ENCODE measurements at regions not wholly inside any gene's neighbourhood (a gene's known extent, or its start where the extent isn't known, plus 50 kb on each side); places are given as distances from the start of the nearest gene placed in this dataset.

DNA sequence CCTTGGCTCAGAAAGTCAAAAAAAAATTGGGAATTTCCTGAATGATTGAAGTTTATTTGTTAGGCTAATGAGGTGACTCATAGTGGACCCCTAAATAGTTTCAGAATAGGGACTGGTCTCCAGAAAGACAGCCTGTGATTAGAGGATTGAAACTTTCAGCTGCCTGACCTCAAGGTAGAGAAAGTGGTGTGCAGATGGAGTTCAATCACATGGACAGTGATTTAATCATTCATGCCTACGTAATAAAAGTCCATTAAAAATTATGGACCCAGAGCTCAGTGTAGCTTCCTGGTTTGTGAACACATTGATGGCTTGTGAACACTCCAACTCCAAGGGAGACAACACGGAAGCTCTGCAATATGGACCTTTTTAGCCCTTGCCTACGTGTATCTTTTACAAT, 533.2 kb upstream of the PCDH9 start:
- no peak for DNase-seq

DNA sequence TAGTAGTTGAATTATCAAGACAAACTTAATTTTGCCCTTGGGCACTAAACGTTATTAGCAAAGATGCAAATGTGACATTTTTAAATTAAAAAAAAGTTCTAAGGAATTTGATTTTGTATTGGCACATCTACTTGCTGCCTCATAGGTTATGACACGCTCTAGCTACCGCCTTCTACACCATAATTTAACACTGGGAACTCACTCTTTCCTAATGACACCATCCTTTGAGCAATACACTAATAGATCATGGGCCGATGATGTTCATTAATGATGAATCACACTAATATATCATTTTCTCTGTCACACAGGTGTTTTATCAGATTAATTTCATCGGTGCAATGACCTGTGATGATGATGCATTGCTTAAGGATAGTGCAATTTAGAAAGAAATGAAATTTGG, 528.8 kb upstream of the PCDH9 start:
- no peak for DNase-seq

DNA sequence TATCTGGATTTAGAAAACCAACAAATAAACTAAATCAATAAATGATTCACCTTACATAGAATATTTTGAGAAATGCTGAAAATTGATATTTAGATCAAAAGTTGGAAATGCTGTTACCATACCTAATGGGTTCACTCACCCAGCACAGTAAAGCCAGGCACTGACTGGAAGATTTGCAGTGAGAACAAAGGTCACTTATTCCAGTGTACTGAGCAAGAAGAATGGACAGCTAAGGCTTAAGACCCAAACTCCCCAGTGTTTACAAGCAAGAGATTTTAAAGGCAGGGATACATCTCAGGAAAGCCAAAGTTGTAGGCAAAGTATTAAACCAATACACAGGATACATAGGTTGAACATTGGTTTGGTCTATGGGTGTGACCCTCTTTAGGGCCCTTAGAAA, 523.9 kb upstream of the PCDH9 start:
- DNase-seq: no peak

DNA sequence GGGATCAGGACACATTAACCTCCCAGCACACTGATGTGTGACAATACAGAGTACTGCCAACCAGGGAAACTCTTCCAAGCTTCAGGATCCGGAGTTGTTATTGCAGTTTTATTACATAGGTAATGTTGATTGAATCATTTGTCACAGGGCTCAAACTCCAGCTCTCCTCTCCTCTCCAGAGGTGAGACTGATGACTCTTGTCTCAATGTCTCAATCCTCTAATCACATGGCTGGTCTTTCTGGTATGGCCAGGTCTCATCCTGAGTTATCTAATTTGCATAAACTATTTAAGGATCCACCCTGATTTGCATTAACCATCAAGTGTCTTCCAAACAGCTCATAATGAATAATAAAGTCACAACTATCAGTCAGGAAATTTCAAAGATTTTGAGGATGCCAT, 522.6 kb upstream of the PCDH9 start:
- DNase-seq: no peak

DNA sequence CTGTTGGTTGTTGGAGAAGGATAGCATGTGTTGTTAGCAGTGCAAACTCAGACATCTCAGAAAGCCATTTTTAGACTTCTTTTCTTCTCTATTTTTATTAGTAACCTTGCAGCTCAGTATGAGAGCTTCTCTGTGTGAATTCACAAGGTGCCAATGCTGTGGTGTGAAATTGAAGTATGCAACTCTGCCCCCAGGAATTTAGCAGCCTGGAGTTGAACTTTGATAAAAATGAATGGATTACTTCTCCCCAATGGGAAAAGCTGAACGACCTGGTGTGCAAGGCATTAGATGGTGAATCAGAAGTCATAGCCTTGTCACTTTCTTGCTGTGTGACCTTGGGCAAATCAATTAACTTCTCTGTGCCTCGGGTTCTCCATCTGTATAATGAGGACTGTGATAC, 512.3 kb upstream of the PCDH9 start:
- no peak for DNase-seq

DNA sequence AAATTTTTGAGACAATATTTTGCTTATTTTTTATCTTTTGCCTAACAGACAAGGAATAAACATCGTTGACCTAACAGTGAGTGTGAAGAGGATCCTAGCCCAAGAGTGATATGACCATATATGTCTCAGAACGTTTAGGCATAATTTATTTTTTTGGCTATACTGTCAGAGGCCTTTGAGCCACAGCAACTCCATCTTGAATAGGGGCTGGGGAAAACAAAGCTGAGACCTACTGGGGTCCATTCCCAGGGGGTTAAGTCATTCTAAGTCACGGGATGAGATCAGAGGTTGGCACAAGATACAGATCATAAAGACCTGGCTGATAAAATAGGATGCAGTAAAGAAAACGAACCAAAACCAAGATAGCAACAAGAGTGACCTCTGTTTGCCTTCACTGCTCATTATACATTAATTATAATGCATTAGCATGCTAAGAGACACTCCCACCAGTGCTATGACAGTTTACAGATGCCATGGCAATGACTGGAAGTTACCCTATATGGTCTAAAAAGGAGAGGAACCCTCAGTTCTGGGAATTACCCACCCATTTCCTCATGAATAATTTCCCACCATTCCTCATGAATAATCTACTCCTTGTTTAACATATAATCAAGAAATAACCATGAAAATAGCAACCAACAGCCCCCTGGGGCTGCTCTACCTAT, 510.9 kb upstream of the PCDH9 start:
- DNase-seq: no peak

DNA sequence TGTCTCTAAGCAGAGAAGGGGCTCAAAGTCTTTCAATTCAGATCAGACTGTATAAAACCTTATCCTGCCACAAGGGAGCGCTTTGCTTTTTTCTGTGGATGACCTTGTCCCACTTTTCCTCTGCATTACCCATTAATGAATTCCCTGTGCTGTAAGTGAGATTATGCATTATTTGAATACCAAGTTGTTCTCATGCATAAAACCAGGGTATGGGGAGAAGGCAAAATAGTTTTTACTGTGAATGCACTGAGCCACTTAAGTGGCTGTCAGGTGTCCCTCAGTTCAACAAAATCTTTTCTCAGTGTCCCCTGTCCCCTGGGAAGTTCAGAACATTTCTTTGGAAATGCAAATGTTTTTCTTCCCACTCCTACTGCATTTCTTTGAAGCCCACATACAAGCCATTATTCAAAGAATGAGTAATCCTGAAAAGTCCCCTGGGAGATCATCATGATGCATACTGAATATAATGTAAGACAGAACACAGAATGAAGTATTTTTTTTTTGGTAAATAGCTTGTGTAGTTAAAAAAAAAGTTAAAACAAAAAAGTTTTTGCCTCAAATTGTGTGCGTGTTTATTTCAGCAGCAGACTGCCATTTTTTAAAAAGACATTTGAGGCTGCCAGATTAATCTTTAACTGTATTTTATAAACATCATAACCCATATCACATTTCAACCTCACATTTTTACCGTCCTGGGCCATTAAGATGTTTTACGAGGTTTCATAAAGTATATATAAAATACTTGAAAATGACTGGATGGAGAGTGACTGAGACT, 506.7 kb upstream of the PCDH9 start:
- DNase-seq: peak; percentile 61

DNA sequence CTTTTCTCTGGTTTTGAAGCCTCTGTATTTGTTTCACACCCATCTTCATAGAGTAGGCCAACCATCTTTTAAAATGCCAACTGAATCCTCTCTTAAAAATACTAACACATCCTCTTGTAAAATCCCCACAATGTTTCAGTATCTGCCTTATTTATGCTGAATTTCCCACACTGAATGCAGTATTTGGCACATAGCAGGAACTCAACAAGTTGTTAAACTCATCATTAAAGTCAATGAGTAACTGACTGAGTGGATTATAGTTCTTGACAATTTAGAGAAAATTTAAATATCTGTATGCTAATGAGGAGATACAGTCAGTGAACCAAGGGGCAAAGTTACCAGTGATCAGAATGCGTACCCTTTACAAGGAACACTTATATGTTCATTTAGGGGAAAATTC, 505.5 kb upstream of the PCDH9 start:
- no peak for DNase-seq

DNA sequence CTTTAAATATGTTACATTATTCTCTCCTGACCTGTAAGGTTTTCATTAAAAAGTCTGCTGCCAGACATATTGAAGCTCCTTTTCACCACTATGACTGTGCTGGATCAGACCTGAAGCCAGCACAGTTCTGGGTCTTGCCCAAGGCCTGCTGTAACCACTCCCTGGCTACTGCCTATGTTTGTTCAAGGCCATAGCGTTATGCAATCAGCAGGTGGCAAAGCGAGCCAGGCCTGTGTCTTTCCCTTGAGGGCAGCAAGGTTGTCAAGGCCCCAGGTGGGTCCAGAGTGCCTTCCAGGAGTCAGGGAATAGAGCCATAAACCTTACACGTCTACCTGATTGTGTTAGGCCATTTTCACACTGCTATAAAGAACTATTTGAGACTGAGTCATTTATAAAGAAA, 496.8 kb upstream of the PCDH9 start:
- no peak for DNase-seq

DNA sequence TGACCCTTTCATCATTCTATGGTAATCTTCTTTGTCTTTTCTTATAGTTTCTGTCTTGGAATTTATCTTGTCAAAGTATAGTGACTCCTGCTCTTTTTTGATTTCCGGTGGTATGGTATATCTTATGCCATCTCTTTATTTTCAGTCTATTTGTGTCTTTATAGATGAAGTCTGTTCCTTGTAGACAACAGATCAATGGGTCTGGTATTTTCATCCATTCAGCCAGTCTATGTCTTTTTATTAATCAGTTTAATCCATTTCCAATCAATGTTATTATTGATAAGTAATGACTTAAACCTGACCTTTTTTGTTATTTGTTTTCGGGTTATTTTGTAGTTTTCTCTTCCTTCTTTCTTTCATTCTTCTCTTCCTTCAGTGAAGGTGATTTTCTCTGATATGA, 495.9 kb upstream of the PCDH9 start:
- no peak for DNase-seq

DNA sequence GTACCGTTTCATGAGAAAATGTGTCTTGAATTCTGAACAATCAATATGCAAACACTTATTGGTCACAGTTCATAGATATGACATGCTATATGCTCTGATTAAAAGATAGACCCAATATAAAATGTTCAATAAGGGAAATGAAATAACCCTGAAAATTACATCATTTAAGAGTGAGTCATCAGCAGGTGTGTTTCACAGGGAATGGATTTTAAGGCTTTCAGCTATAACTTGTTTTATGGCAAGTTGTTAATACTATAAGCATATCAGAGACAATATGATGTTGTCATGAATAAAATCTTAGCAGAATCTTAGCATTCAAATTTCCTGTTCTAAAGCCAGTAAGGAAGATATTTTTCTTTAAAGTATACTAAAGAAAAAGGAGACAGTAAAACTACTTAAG, 483.4 kb upstream of the PCDH9 start:
- no peak for DNase-seq

DNA sequence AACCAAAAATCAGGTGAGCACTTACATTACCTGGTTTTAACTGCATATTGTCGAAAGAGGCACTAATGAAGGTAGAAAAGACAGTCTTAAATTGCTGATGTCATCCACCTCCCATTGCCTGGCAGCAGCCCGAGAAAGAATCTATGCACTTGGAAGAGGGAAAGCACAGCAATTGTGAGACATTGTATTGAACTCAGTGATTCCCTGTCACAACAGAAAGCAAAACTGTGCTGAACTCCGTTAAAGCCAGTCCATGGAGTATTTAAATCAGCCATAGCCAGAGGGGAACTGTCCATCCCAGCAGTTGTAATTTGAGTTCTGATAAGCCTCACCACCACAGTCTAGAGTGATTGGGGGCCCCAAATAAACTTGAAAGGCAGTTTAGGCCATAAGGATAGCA, 466.6 kb upstream of the PCDH9 start:
- DNase-seq: no peak

DNA sequence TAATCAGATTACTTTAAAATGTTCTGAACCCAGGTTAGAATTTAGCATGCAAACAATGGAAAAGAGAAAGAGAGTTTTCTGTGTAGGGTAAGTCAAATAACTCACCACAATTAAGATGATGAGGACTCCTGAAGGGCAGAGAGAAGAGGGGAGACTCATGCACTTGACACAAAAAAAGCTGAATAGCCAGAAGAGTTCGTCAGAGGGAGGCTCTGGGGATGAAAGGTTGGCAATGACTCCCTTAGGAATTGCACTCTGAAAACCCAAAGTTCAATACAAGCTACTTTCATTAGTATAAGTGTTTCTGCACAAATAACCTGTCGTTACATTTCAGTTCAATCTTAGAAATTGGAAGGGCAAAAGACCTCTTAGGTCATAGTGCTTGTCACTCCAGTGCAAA, 434.4 kb upstream of the PCDH9 start:
- DNase-seq: no peak

DNA sequence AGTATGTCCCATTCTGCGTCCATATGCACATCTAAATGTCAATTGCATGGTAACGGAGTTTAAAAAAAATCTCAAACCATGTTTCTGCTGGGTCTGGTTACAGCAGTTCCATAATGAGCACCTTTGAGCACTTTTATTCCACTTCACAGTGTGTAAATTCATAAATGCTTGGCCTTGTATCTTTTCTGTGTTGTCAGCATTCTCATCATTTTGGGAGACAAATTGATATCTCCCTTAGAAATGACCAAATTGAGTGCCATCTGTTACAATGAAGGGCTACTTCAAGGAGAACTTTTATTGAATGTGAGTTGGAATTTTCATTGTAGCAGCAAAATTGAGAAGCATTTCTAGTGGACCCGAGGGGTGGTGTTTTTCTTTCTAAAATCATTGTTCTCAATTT, 432.9 kb upstream of the PCDH9 start:
- no peak for DNase-seq

DNA sequence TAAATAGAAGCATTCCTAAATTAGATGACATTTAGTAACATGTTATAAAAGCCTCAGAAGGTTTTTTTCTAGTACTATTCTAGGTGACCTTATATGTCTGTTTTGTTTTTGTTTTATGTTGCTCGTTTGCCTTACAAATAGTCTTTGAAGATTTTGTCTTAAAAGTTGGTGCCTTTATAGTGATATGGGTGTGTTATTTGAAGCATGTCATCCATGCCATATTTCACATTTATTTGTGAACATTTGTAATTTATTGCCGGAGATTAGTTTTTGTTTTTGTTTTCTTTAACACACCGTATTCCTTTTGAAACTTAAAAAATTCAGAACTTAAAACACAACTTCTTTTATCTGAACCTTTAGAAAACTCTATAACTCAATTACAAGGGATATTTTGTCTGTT, 422.8 kb upstream of the PCDH9 start:
- no peak for DNase-seq

DNA sequence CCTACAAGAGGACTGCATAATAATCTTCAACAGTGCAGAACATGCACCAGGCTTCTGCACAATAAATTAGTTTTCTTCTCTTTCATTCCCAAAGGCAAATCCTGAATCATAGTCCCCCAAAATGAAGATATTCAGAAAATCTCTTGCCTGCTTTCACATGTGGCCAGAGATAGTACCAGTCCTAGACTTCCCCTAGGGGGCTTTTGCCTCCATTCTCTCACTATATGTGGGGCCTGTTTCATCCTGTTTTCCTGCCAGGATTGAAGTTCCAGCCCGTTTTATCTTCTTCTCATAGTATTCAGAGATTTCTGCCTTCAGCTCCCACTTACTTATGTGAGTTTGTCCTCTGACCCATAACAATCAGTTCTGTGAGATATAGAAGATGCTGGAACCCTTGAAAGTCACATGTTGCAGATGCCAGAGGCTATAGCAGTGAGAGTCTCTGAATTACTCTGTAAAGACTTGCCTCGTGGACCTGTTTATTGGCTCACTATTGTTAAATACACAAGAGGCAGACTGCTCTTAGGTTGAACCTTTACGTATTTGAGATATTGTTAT, 421.9 kb upstream of the PCDH9 start:
- no peak for DNase-seq

DNA sequence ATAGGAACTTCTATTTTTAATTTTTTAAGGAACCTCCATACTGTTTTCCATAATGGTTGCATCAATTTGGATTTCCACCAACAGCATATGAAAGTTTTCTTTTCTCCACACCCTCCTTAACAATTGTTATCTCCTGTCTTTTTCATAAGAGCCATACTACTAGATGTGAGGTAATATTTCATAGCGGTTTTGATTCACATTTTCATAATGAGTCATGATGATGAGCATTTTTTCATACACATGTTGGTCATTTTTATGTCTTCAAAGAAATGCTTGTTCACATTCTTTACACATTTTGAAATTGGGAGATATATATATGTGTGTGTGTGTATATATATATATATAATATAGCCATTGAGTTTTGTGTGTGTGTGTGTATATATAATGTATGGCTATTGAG, 420.3 kb upstream of the PCDH9 start:
- DNase-seq: no peak

DNA sequence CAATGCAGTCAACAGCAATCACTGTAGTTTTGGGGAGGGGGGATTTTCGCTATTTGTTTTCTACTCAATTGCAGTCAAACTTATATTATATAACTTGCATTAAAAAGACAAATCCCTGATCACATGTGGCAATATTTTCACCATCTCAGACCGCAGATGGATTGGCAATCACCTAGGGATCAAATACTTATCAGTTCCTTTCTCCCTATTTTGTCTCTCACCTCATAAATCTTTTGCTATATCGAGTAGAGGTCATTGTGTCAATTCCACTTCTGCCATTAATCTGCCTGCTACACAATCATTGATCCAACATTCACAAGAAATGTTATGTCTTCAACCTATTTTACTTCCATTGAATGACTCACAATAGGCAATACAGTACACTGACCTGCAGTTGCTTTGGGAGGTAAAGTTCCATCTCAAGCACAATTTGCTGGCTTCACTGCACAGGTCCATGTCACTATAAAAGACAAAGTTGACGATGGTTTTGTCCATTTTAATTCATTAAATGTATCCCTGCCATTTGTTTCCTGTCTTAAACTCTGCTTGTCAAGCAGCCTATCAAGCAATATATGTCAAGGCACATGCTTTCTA, 415.8 kb upstream of the PCDH9 start:
- DNase-seq: no peak

DNA sequence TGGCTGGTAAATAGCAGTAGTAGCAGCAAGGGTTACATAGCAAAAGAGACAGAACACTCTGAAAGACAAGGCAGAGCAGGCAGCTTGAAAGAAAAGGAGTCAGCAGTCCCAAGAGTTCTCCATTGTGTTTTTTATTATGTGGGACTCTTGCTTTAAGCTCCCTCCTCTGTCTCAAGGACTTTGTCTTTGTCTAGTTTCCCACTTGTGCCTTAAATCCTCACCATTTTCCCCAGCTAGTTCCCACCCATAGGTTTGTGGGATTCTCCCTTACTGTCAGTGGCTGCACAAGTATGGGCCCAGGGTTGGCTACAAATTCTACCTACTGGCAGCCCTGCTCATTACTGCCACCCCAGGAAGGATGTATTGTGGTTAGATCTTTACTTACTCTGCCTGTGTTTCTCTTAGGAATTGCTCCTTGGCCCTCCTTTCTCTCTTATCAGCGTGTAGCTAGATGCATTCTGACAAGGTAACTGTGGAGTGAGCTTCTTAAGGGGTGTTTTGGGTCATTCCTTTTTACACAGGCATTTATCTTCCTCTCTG, 413.4 kb upstream of the PCDH9 start:
- DNase-seq: no peak

DNA sequence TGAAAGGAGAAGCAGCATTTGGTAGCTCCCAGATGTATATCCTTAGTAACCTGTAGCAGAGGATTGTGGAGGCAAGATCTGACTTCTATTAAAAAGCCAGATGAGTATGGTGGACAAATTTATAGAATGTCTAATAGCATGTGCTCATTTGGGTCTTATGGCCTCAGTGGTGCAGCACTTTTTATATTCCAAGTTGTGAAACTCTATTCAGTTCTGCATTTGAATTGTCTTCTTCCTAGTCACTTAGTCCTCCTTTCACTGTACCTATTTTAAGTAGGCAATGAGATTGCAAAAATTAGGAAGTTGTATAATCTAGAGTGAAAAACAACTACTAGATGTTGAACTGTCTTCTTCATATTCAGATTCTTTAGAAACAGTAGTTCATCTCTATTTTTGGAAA, 412.5 kb upstream of the PCDH9 start:
- no peak for DNase-seq

DNA sequence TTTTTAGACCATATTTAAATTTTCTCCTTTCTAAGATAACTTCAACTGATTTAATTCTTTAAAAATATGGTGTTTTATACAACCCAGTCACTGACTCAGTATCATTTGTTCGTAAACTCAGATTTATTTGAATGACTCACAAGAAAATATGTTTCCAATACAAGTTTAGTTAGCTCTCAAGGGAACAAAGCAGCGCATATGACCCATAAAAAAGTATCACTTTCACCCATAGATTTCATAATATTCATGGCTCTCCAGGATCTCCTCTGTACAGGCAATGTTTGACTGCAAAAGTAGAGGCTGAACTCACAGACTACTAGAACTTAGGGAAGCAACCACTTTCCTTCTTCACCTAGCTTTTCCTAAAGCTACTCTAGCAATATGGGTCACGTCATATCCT, 405.6 kb upstream of the PCDH9 start:
- no peak for DNase-seq

DNA sequence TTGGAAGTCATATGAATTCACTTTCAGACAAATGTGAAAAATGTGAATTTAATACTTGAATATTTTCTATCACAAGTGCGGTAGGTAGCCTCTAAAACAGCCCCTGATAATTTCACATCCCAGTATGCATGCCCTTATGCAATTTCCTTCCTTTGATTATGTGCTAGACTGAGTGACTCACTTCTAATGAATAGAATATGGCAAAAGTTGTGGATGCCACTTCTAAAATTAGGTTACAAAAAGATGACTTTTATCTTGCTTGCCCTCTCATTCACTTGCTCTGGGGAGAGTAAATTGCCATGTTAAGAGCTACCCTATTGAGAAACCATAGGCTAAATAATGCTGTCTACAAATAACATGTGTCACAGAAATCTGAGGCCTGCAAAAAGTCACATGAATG, 402.5 kb upstream of the PCDH9 start:
- DNase-seq: no peak

DNA sequence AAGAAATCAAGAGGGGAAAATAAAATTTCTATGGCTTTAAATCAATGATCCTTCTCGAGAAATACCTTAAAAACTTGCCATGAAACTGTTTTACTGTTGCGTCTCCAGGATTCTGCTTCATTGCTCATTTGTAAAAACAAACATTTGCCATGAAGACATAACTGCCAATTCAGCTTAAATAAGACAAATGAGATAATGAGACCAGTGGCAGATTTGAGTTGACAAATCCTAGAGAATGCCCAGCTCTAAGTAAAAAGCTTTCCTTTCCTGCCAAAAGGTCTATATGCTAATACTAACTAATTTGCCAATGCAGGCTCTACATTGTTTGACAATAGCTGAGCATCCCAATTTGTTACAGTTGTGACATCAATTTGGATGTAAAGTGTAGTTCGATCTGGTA, 400.5 kb upstream of the PCDH9 start:
- no peak for DNase-seq

DNA sequence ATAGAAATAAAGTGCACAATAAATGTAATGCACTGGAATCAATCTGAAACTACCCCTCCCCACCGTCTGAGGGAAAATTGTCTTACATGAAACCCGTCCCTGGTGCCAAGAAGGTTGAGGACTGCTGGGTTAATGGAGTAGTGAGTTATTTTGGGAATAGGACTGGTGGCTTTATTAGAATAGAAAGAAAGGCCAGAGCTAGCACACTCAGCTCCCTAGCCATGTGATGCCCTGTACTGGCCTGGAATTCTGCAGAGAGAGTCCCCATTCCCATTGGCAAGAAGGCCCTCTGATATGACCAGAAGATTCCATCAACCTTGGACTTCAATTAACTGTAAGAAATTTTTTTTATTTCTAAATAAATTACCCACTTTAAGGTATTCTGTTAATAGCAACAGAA, 393.5 kb upstream of the PCDH9 start:
- no peak for DNase-seq

All from amniotic stem cell (primary cell).